ENCODE measurements at regions not wholly inside any gene's neighbourhood (a gene's known extent, or its start where the extent isn't known, plus 50 kb on each side); places are given as distances from the start of the nearest gene placed in this dataset.
"Not testable (repeated sequence)": the region's sequence is repeated elsewhere in the genome, so short reads cannot be mapped to it uniquely, and the experiment has no call there.

GRCh38 chr4:144799486-144799885 is 153.5 kb downstream of the HHIP start:
- no peak for DNase-seq (ENCODE audit: low spot score)

GRCh38 chr4:144801731-144802130 is 155.8 kb downstream of the HHIP start:
- no peak for DNase-seq (ENCODE audit: low spot score)

- no peak for DNase-seq (ENCODE audit: low spot score)
Measured at GRCh38 chr4:144808034-144808433, 162.1 kb downstream of the HHIP start.

GRCh38 chr4:144809056-144809640 is 163.2 kb downstream of the HHIP start:
- no peak for DNase-seq (ENCODE audit: low spot score)

GRCh38 chr4:144816668-144817067 is 170.7 kb downstream of the HHIP start:
- no peak for DNase-seq (ENCODE audit: low spot score)

- no peak for DNase-seq (ENCODE audit: low spot score)
Measured at GRCh38 chr4:144817081-144817480, 171.1 kb downstream of the HHIP start.

GRCh38 chr4:144818136-144818535 is 172.2 kb downstream of the HHIP start:
- DNase-seq (ENCODE audit: low spot score) = no peak

GRCh38 chr4:144819591-144819990 is 173.6 kb downstream of the HHIP start:
- no peak for DNase-seq (ENCODE audit: low spot score)

GRCh38 chr4:144820011-144820727 is 174.2 kb downstream of the HHIP start:
- no peak for DNase-seq (ENCODE audit: low spot score)

- no peak for DNase-seq (ENCODE audit: low spot score)
Measured at GRCh38 chr4:144820728-144821085, 174.8 kb downstream of the HHIP start.

- DNase-seq (ENCODE audit: low spot score) = no peak
Measured at GRCh38 chr4:144831971-144832370, 186.0 kb downstream of the HHIP start.

GRCh38 chr4:144845411-144845810 is 199.5 kb downstream of the HHIP start:
- no peak for DNase-seq (ENCODE audit: low spot score)

GRCh38 chr4:144851948-144852347 is 206.0 kb downstream of the HHIP start:
- DNase-seq (ENCODE audit: low spot score) = no peak

GRCh38 chr4:144861471-144861870 is 215.5 kb downstream of the HHIP start:
- no peak for DNase-seq (ENCODE audit: low spot score)

GRCh38 chr4:144862210-144862609 is 216.3 kb downstream of the HHIP start:
- DNase-seq (ENCODE audit: low spot score) = no peak

- not testable (repeated sequence) for DNase-seq (ENCODE audit: low spot score)
Measured at GRCh38 chr4:144864891-144865290, 218.9 kb downstream of the HHIP start.

- DNase-seq (ENCODE audit: low spot score) = no peak
Measured at GRCh38 chr4:144868309-144868708, 222.4 kb downstream of the HHIP start.

- no peak for DNase-seq (ENCODE audit: low spot score)
Measured at GRCh38 chr4:144872508-144873225, 225.3 kb downstream of the ANAPC10 start.

- DNase-seq (ENCODE audit: low spot score) = no peak
Measured at GRCh38 chr4:144873226-144873990, 224.6 kb downstream of the ANAPC10 start.

GRCh38 chr4:144894573-144894972 is 203.4 kb downstream of the ANAPC10 start:
- no peak for DNase-seq (ENCODE audit: low spot score)

- DNase-seq (ENCODE audit: low spot score) = no peak
Measured at GRCh38 chr4:144899393-144899792, 198.6 kb downstream of the ANAPC10 start.

- DNase-seq (ENCODE audit: low spot score) = no peak
Measured at GRCh38 chr4:144901141-144901540, 196.9 kb downstream of the ANAPC10 start.

- no peak for DNase-seq (ENCODE audit: low spot score)
Measured at GRCh38 chr4:144902614-144903013, 195.4 kb downstream of the ANAPC10 start.
